HEK293 (cell line): ENCODE measurements at regions not wholly inside any gene's neighbourhood (a gene's known extent, or its start where the extent isn't known, plus 50 kb on each side); places are given as distances from the start of the nearest gene placed in this dataset.

Experiments used
- CTCF ChIA-PET: fragments of 350-600 bp; formaldehyde crosslinking; extraction: SDS; loops from one replicate; lab custom pipeline; 2021; ENCODE audit warnings: antibody characterized with exemption; lab: Yijun Ruan, JAX
- POLR2A ChIA-PET: fragments of 300-600 bp; formaldehyde crosslinking; extraction: SDS; loops from one replicate; lab custom pipeline; 2020; ENCODE audit warnings: antibody characterized with exemption, inconsistent platforms; lab: Yijun Ruan, JAX
- H3K27ac ChIP-seq: fragments of 200-500 bp; sonication (Bioruptor generic); 2 replicates; pipeline ENCODE4 v1.5.1; 2014; ENCODE audit warnings: low read depth, low read length, control low read depth, inconsistent platforms; ENCODE audit errors: extremely low read depth
- H3K36me3 ChIP-seq, 2 experiments: fragments of 200-500 bp in 1 of 2; sonication (Bioruptor generic) in 1 of 2; 1 replicate in 1 of 2; 2 replicates in 1 of 2; pipeline ENCODE4 v1.5.1; 2014 to 2017; ENCODE audit warnings: inconsistent platforms in 2 of 2, low read length in 2 of 2; ENCODE audit not compliant: control insufficient read depth in 2 of 2, insufficient read depth in 1 of 2
- H3K4me1 ChIP-seq: fragments of 200-500 bp; sonication (Bioruptor generic); 2 replicates; pipeline ENCODE4 v1.5.1; 2014; ENCODE audit warnings: mild to moderate bottlenecking, low read length, inconsistent platforms; ENCODE audit not compliant: control insufficient read depth, insufficient read depth
- H3K4me3 ChIP-seq: 2 replicates; pipeline ENCODE4 v1.5.1; 2011; ENCODE audit warnings: low read depth, mild to moderate bottlenecking, control low read depth, low read length, moderate library complexity
- H3K9me3 ChIP-seq: fragments of 200-500 bp; sonication (Bioruptor generic); 2 replicates; pipeline ENCODE4 v1.5.1; 2014; ENCODE audit warnings: low read depth, low read length, inconsistent platforms; ENCODE audit not compliant: control insufficient read depth, insufficient read depth
- HOXA7 ChIP-seq: sonication (generic); formaldehyde crosslinking; IDR thresholded peaks from 2 replicates; pipeline ENCODE4 v1.8.1; 2022; ENCODE audit warnings: missing genetic modification reagents, borderline replicate concordance
- HOXD13 ChIP-seq: sonication (generic); formaldehyde crosslinking; IDR thresholded peaks from 2 replicates; pipeline ENCODE4 v1.8.0; 2022; ENCODE audit warnings: missing genetic modification reagents, borderline replicate concordance
- IKZF3 ChIP-seq: fragments of 450-650 bp; IDR thresholded peaks from 2 replicates; pipeline ENCODE4 v1.5.0; 2018; ENCODE audit warnings: missing biosample characterization, mild to moderate bottlenecking, missing genetic modification characterization, moderate library complexity
- KLF7 ChIP-seq: fragments of 450-650 bp; formaldehyde crosslinking; IDR thresholded peaks from 2 replicates; pipeline ENCODE4 v1.5.1; 2016; ENCODE audit warnings: missing biosample characterization, missing genetic modification characterization, borderline replicate concordance
- KLF9 ChIP-seq: fragments of 450-650 bp; formaldehyde crosslinking; IDR thresholded peaks from 2 replicates; pipeline ENCODE4 v1.5.1; 2016; ENCODE audit warnings: missing biosample characterization, missing genetic modification characterization, low read depth
- MZF1 ChIP-seq: fragments of 450-650 bp; formaldehyde crosslinking; IDR thresholded peaks from 2 replicates; pipeline ENCODE4 v1.5.1; 2017; ENCODE audit warnings: missing biosample characterization, missing genetic modification characterization, borderline replicate concordance
- ZBTB48 ChIP-seq: fragments of 450-650 bp; formaldehyde crosslinking; IDR thresholded peaks from 2 replicates; pipeline ENCODE4 v1.5.1; 2016; ENCODE audit warnings: missing biosample characterization, missing genetic modification characterization
- ZEB2 ChIP-seq: fragments of 450-650 bp; formaldehyde crosslinking; IDR thresholded peaks from 2 replicates; pipeline ENCODE4 v1.5.1; 2016; ENCODE audit warnings: missing biosample characterization, missing genetic modification characterization
- ZFP69B ChIP-seq: fragments of 450-650 bp; formaldehyde crosslinking; IDR thresholded peaks from 2 replicates; pipeline ENCODE4 v1.5.1; 2016; ENCODE audit warnings: missing biosample characterization, missing genetic modification characterization
- ZNF169 ChIP-seq: fragments of 450-650 bp; formaldehyde crosslinking; IDR thresholded peaks from 2 replicates; pipeline ENCODE4 v1.5.1; 2016; ENCODE audit warnings: missing biosample characterization, missing genetic modification characterization
- ZNF2 ChIP-seq: fragments of 450-650 bp; formaldehyde crosslinking; IDR thresholded peaks from 2 replicates; pipeline ENCODE4 v1.5.1; 2016; ENCODE audit warnings: missing biosample characterization, missing genetic modification characterization
- ZNF24 ChIP-seq: fragments of 450-650 bp; formaldehyde crosslinking; IDR thresholded peaks from 2 replicates; pipeline ENCODE4 v1.5.1; 2016; ENCODE audit warnings: missing biosample characterization, missing genetic modification characterization
- ZNF248 ChIP-seq: fragments of 450-650 bp; formaldehyde crosslinking; IDR thresholded peaks from 2 replicates; pipeline ENCODE4 v1.5.1; 2017; ENCODE audit warnings: missing biosample characterization, missing genetic modification characterization
- ZNF311 ChIP-seq: fragments of 450-650 bp; formaldehyde crosslinking; IDR thresholded peaks from 2 replicates; pipeline ENCODE4 v1.5.1; 2017; ENCODE audit warnings: missing biosample characterization, missing genetic modification characterization, borderline replicate concordance
- ZNF433 ChIP-seq: fragments of 450-650 bp; formaldehyde crosslinking; IDR thresholded peaks from 2 replicates; pipeline ENCODE4 v1.5.1; 2016; ENCODE audit warnings: missing biosample characterization, missing genetic modification characterization, low read depth
- ZNF600 ChIP-seq: fragments of 450-650 bp; formaldehyde crosslinking; IDR thresholded peaks from 2 replicates; pipeline ENCODE4 v1.5.1; 2016; ENCODE audit warnings: missing biosample characterization, missing genetic modification characterization
- ZNF626 ChIP-seq: fragments of 450-650 bp; sonication (Bioruptor Pico); formaldehyde crosslinking; IDR thresholded peaks from 2 replicates; pipeline ENCODE4 v1.5.1; 2018; ENCODE audit warnings: missing biosample characterization, missing genetic modification characterization, inconsistent platforms
- ZNF629 ChIP-seq: fragments of 450-650 bp; formaldehyde crosslinking; IDR thresholded peaks from 2 replicates; pipeline ENCODE4 v1.5.1; 2017; ENCODE audit warnings: missing biosample characterization, missing genetic modification characterization
- ZNF654 ChIP-seq: fragments of 450-650 bp; formaldehyde crosslinking; IDR thresholded peaks from 2 replicates; pipeline ENCODE4 v1.5.1; 2016; ENCODE audit warnings: low read depth, missing biosample characterization, missing genetic modification characterization
- ZNF768 ChIP-seq: fragments of 450-650 bp; formaldehyde crosslinking; IDR thresholded peaks from 2 replicates; pipeline ENCODE4 v1.5.1; 2018; ENCODE audit warnings: missing biosample characterization, mild to moderate bottlenecking, missing genetic modification characterization
- ZNF785 ChIP-seq: fragments of 450-650 bp; formaldehyde crosslinking; IDR thresholded peaks from 2 replicates; pipeline ENCODE4 v1.5.1; 2016; ENCODE audit warnings: missing biosample characterization, missing genetic modification characterization
- ZNF837 ChIP-seq: fragments of 450-650 bp; formaldehyde crosslinking; IDR thresholded peaks from 2 replicates; pipeline ENCODE4 v1.5.1; 2016; ENCODE audit warnings: missing biosample characterization, missing genetic modification characterization
- TF ChIP-seq, protein P1 (sequence below): fragments of 450-650 bp; formaldehyde crosslinking; IDR thresholded peaks from 2 replicates; pipeline ENCODE4 v1.5.1; 2016; ENCODE audit warnings: missing biosample characterization, missing genetic modification characterization
- TF ChIP-seq, protein P2 (sequence below): fragments of 450-650 bp; formaldehyde crosslinking; IDR thresholded peaks from 2 replicates; pipeline ENCODE4 v1.5.0; 2017; ENCODE audit warnings: missing biosample characterization, missing genetic modification characterization, borderline replicate concordance
- TF ChIP-seq, protein P3 (sequence below): fragments of 450-650 bp; formaldehyde crosslinking; IDR thresholded peaks from 2 replicates; pipeline ENCODE4 v1.5.1; 2017; ENCODE audit warnings: missing biosample characterization, missing genetic modification characterization

DNA sequence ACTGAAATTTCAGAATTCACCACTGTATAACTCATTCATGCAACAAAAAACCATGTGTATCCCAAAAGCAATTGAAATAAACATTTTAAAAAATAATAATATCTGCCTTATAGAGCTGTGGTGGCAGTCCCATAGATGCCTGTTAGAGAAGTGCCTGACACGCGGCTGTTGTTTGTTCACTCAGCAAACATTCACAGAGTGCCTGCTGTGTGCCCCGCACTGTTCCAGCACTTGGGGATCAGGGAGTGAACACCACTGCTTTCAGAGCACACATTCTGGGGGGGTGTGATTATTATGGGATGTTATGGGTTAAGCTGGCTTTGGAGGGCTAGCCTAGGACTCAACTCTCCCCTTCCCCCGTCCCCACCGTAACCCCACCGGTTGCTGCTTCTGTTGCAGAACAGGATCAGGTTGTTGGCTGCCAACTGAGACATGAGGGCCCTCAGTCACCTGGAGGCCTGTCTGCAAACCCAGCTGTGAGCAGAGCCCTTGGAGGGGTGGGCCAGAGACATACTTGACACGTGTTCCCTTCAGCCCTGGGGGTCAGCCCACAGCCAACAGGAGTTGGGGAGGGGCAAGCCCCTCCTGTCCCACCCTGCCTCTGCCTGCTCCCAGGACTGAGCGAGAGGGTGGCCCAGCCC, 103.3 kb upstream of the CIBAR2 start:
- no peak for TF ChIP-seq ZNF654 (tag by site-specific recombination)
- TF ChIP-seq ZNF2 (tag by site-specific recombination): no peak
- no peak for TF ChIP-seq MZF1 (tag by site-specific recombination)
- TF ChIP-seq HOXD13 (CRISPR knock-in tag): no peak
- no peak for TF ChIP-seq ZNF629
- TF ChIP-seq KLF9: no peak
- TF ChIP-seq ZFP69B (tag by site-specific recombination): no peak
- TF ChIP-seq, protein P1, sequence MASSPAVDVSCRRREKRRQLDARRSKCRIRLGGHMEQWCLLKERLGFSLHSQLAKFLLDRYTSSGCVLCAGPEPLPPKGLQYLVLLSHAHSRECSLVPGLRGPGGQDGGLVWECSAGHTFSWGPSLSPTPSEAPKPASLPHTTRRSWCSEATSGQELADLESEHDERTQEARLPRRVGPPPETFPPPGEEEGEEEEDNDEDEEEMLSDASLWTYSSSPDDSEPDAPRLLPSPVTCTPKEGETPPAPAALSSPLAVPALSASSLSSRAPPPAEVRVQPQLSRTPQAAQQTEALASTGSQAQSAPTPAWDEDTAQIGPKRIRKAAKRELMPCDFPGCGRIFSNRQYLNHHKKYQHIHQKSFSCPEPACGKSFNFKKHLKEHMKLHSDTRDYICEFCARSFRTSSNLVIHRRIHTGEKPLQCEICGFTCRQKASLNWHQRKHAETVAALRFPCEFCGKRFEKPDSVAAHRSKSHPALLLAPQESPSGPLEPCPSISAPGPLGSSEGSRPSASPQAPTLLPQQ (tag by site-specific recombination): no peak
- no peak for TF ChIP-seq IKZF3
- TF ChIP-seq, protein P2, sequence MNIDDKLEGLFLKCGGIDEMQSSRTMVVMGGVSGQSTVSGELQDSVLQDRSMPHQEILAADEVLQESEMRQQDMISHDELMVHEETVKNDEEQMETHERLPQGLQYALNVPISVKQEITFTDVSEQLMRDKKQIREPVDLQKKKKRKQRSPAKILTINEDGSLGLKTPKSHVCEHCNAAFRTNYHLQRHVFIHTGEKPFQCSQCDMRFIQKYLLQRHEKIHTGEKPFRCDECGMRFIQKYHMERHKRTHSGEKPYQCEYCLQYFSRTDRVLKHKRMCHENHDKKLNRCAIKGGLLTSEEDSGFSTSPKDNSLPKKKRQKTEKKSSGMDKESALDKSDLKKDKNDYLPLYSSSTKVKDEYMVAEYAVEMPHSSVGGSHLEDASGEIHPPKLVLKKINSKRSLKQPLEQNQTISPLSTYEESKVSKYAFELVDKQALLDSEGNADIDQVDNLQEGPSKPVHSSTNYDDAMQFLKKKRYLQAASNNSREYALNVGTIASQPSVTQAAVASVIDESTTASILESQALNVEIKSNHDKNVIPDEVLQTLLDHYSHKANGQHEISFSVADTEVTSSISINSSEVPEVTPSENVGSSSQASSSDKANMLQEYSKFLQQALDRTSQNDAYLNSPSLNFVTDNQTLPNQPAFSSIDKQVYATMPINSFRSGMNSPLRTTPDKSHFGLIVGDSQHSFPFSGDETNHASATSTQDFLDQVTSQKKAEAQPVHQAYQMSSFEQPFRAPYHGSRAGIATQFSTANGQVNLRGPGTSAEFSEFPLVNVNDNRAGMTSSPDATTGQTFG (tag by site-specific recombination): no peak
- TF ChIP-seq ZNF169 (tag by site-specific recombination): no peak
- no peak for TF ChIP-seq ZNF626
- TF ChIP-seq, all 188 proteins: peak for 0
- POLR2A ChIA-PET: no interaction called here
- Histone ChIP-seq H3K4me3 (no peak overlapping the region), H3K4me1 (peaks cover 3% of the 10 kb centered on the region; the same call in 1 of the 2 replicates), H3K27ac (no peak overlapping the region), H3K9me3 (no peaks in the 10 kb centered on the region), H3K36me3 (no peaks in the 10 kb centered on the region)
- CTCF ChIA-PET: interaction anchor here (1.1 kb wide), 1 partner anchor 30 kb away, joined by 3 read pairs; no protein-coding TSS in a partner anchor

DNA sequence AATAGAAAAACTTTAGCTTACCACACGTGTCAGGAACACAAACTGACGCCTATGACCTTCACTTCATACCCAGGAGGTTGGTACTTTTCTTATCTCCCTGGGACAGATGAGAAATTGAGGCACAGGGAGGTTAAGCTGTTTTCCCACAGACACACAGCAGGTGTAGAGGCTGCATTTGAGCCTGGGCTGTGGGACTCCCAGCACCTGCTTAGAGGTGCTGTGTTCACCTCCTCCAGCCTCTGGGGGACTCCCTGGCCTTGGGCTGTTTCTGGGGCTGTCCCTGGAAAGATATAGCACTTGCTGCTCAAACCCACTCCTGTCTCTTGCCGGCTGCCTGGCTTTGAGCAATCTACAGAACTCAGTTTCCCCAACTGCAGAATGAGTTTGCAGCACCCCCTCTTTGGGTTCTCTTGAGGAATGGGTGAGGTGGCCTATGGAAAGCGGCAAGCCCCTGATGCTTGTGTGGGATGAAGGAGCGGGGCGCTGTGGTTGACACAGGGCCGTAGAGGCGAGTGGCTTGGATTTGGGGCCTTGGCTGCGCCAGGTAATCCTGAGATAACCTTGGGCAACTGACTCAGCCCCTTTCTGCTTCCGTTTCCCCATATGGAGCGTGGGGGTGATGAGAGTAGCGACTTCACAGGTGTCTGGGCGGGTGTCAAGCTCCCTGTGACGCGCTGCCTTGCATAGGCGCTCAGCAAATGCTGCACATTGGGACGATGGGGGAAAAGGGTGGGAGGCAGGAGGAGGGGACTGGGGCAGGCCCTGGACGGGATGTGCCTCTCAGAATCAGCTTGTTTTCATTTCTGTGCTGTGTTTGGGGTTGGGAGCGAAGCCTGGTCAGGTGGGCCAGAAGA, 104.5 kb upstream of the CIBAR2 start:
- no peaks in the 10 kb centered on the region for H3K9me3 ChIP-seq
- no peak overlapping the region for H3K27ac ChIP-seq
- H3K4me3 ChIP-seq: no peak overlapping the region
- peaks cover 7% of the 10 kb centered on the region for H3K4me1 ChIP-seq
- TF ChIP-seq ZNF24: no peak
- no peak for TF ChIP-seq ZNF311
- TF ChIP-seq ZNF768 (tag by site-specific recombination): 0 out of 2 replicates have a peak, but pooled peaks have one; percentile 33
- no peaks in the 10 kb centered on the region for H3K36me3 ChIP-seq
- ChIA-PET POLR2A (no interaction called here), CTCF (interaction anchor here (0.5 to 0.6 kb wide), 2 partner anchors 78 to 190 kb away, joined by 3 to 4 read pairs; no protein-coding TSS in a partner anchor)

DNA sequence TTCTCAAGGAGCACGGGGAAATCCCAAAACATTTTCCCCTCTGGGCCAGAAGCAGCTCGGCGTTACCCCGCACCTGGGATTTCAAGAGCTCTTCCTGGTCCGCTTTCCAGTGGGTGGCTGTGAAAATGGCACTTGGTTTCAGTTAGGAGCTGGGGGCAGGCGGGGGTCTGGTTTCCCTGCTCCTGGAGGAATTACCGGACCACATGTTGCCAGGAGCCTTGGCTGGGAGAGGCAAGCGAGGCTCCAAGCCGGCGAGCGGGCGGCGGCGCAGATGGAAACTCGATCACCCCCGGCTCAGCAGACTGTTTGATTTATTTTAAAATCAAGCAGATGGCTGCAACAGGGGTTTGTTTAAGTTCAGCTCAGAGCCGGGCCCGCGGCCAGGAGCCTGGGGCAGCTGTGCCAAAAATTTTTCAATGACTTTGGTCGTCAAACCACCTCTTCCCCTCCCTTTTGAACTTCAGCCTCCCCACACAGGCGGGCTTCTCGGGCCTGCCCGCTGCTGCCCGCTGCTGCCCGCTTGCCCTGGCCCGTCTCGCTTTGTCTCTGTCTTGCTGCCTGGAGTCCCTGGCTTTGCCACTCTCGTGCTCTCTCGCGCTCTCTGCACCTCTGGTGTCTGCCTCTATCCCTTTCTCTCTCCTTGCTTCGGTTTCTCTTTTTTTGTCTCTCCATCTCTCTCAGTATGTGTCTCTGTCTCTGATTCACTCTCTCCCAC, 108.0 kb upstream of the CIBAR2 start:
- peak overlapping the region; percentile 81 for H3K27ac ChIP-seq
- no peak overlapping the region for H3K4me3 ChIP-seq
- H3K36me3 ChIP-seq: no peaks in the 10 kb centered on the region
- peaks cover 14% of the 10 kb centered on the region for H3K4me1 ChIP-seq
- H3K9me3 ChIP-seq: no peaks in the 10 kb centered on the region
- CTCF ChIA-PET: interaction anchor here (0.8 to 1.0 kb wide), 2 partner anchors 33 to 105 kb away, joined by 3 to 4 read pairs; no protein-coding TSS in a partner anchor
- POLR2A ChIA-PET: no interaction called here
- TF ChIP-seq ZBTB48 (tag by site-specific recombination) (no peak), ZNF837 (tag by site-specific recombination) (no peak), ZNF600 (tag by site-specific recombination) (peak; percentile 30; the same call in 1 of the 2 replicates), KLF7 (tag by site-specific recombination) (no peak), ZEB2 (tag by site-specific recombination) (peak; percentile 54; the same call in 1 of the 2 replicates), HOXA7 (CRISPR knock-in tag) (no peak), ZNF248 (tag by site-specific recombination) (no peak), ZNF785 (tag by site-specific recombination) (no peak), ZNF433 (no peak)
- TF ChIP-seq, protein P3, sequence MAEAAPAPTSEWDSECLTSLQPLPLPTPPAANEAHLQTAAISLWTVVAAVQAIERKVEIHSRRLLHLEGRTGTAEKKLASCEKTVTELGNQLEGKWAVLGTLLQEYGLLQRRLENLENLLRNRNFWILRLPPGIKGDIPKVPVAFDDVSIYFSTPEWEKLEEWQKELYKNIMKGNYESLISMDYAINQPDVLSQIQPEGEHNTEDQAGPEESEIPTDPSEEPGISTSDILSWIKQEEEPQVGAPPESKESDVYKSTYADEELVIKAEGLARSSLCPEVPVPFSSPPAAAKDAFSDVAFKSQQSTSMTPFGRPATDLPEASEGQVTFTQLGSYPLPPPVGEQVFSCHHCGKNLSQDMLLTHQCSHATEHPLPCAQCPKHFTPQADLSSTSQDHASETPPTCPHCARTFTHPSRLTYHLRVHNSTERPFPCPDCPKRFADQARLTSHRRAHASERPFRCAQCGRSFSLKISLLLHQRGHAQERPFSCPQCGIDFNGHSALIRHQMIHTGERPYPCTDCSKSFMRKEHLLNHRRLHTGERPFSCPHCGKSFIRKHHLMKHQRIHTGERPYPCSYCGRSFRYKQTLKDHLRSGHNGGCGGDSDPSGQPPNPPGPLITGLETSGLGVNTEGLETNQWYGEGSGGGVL (tag by site-specific recombination): peak; percentile 87
